ENCODE measurements at regions not wholly inside any gene's neighbourhood (a gene's known extent, or its start where the extent isn't known, plus 50 kb on each side); places are given as distances from the start of the nearest gene placed in this dataset.
"Not testable (repeated sequence)": the region's sequence is repeated elsewhere in the genome, so short reads cannot be mapped to it uniquely, and the experiment has no call there.

GRCh38 chr6:10101551-10102252 lies 313.2 kb downstream of the TFAP2A start:
- no peak for DNase-seq

- DNase-seq, result no peak
Observed at GRCh38 chr6:10099529-10100140, 315.2 kb downstream of the TFAP2A start.

- peak in 1 of 2 experiments; percentile 69 for DNase-seq
Observed at GRCh38 chr6:10098756-10099528, 315.9 kb downstream of the TFAP2A start.

- DNase-seq, result no peak
Observed at GRCh38 chr6:10093282-10093681, 321.6 kb downstream of the TFAP2A start.

DNA sequence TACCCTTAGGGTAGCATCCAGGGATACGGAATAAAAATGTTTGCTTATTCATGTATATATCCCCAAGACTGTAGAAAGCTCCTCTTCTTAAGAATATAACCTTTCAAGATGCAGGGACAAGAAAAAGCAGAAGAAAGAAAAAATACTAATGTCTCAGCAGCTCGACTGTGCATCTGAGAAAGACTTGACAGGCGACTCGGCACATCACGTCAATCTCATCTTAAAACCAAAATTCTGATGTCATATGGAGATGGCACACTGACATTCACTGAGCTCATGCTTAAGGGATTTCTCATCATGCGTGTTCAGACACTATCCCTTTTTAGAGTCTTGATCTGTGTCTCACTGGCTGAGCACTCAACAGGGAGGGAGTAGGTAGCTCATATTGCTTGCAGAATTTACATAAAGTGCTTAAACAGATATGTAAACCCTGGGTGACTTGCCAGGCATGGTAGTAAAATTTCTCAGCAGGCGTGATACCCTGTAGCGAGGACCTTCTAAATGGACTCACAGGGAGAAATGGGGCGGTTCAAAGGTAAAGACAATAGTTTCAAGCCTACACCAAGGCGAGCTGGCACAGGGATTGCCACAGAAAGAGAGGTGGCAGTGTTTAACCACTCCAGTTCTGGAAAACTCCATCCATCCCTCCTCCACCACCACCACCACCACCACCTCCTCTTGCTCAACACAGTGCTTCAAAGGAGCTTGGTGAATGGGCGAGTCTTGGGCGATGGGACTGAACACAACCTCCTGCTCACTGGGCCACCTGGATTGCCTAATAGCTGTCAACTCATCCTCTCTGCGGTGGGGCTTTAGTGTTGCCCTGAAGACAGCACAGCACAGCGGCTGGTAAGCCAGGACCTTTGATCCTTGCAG lies 330.5 kb downstream of the TFAP2A start:
- no peak for DNase-seq

DNA sequence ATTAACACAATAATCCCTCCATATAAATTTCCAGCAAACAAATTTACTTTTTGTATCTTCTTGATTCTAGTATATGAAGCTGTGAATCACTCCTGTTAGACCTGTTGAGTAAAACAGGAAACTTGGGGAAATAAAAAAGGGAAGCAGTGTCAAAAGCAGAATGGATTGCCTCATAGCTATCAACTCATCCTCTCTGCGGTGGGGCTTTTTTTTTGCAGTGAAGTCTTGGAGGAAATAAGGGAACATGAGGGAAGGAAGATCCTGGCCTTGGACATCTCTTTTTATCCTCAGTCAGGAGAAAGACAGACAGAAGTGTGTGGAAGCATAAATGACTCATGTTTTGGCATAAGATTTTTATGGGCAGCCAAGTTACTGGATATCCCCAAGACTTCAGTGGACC lies 332.5 kb downstream of the TFAP2A start:
- DNase-seq, result no peak

DNA sequence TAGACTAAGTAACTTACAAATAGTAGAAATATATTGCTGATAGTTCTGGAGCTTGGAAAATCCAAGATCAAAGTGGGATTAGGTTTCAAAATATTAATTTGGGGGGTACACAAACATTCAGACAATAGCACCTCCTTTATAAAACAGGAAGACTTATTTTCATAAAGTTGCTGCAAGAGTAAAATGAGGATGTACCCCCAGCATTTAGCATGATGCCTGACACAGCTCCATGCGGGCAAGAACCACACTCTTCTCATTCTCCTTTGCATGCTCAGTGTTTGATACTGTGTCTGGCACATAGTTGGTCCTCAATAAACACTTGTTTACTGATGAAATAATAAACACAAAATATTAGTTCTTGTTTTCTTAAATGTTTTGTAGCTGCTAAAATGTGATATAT lies 332.9 kb downstream of the TFAP2A start:
- no peak for DNase-seq

DNA sequence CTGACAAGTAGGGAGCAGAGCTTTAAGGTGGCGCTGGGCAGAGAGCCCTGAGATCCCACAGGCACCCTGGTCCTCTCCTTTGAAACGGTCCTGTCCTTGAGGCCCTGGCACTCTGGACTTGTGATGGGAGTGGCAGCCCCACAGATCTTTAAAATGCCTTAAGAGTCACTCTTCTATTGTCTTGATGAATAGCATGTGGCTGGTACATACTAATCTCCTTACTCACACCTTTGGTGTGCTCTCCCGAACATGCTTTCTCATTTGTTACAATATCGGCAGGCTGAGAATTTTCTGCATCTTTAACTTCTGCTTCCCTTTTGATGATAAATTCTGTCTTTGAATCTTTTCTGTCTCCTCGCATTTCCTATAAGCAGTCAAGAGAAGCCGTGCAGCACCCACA lies 333.8 kb downstream of the TFAP2A start:
- no peak for DNase-seq

DNA sequence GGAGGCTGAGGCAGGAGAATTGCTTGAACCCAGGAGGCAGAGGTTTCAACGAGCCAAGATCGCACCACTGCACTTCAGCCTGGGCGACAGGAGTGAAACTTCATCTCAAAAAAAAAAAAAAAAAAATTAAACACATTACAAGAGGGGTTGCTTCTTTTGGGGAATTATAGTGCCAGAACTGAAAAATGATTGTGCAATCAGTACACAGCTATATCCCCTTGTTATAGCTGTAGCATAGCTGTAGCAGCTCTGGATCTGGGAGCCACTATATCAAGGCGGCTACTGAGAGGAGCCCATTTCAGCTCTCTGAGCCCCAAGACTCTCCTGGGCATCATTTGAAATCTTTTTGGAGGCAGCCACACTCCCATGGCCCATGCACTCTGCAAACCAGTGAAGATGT lies 334.3 kb downstream of the TFAP2A start:
- no peak for DNase-seq

- DNase-seq, result no peak
Observed at GRCh38 chr6:10078581-10078980, 336.3 kb downstream of the TFAP2A start.

- DNase-seq, result not testable (repeated sequence)
Observed at GRCh38 chr6:10074726-10075125, 340.1 kb downstream of the TFAP2A start.

DNA sequence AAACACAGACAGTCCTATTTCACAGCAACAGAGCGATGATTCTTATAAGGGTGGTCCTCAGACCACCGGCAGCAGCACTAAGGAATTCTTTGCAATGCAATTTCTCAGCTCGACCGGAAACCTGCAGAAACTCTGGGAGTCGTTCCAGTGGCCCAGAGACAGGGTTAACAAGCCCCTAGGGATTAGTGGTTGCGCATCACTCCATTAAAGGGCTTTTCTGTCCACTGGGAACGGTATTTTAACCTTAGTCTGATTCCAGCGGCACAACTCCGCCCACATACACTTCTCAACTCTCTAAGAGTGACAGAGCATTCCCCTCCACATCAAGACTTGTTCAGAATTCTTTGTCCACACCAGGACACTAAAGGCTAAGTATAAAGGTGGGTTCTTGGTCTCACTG lies 341.5 kb downstream of the TFAP2A start:
- no peak for DNase-seq

DNA sequence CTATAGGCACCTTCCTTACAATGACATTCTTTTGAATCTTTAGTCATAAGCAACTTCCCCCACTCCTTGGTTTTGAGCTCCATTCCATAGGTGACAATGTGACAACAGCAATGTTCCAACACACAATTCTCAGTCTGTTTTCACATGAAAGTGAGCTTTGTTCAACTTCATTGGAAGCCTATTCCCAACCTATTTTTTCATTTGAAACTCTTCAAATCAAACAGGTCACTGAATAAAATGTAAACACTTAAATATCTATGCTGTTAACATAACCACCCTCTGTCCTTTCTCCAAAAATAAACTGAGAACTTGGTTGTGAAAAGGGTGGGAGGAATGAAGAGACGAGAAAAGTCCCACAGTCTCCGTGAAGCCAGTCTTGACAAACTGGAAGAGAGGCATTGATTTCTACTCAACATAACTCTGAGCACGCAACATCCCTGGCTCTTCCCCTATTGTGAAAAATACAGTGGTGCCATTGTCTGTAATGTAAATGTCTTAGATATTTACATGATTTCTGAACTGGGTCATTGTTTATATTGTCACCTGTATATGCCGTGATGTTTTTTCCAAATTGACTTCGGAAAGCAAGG lies 343.1 kb downstream of the TFAP2A start:
- no peak for DNase-seq

- no peak for DNase-seq
Observed at GRCh38 chr6:10060004-10060403, 354.9 kb downstream of the TFAP2A start.

- DNase-seq, result no peak
Observed at GRCh38 chr6:10054672-10055071, 360.2 kb downstream of the TFAP2A start.

GRCh38 chr6:10051283-10051682 lies 363.6 kb downstream of the TFAP2A start:
- DNase-seq, result no peak

DNA sequence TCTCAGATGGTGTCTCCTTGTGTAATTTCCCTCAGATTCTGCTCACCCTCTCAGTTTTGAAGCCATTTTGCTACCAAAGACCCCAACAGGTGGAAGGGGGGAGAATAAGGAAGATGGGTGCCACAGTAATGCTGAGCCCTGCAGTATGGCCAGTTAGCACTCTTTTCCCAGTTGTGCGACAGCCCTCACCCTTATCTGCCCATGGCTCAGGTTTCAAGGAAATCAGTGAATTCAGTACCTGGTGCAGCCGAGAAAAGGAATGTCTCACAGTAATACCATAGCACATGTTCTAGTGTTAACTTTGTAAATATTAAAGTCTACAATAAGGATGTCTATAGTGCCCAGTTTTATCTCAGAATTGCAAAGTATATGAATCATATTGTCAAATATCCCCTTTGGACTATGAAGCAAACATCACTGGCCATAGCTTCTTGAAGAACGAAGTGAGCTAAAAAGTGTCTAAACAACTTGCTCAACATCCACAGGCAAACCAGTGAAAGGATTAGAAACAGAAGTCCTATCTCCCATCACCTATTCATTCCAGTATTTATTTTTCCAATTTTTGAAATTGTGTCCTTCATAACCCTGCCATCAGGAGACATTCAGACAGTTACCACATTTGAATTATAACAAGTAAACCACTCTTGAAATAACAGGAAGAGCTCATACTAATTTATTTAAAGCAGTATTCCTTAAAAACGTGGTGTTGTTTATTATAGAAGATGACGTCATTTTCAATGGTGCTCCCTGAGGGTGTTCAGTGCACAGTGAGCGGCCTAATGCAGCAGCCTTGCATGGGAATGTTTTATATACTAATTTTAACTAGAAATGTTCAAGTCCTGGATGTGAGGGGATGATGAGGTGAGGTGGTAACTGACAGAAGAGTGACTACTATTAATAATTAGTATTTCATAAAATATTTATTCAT lies 366.2 kb downstream of the TFAP2A start:
- no peak for DNase-seq

GRCh38 chr6:10042280-10042679 lies 372.6 kb downstream of the TFAP2A start:
- no peak for DNase-seq

GRCh38 chr6:10033223-10033829 lies 381.5 kb downstream of the TFAP2A start:
- DNase-seq, result no peak

DNA sequence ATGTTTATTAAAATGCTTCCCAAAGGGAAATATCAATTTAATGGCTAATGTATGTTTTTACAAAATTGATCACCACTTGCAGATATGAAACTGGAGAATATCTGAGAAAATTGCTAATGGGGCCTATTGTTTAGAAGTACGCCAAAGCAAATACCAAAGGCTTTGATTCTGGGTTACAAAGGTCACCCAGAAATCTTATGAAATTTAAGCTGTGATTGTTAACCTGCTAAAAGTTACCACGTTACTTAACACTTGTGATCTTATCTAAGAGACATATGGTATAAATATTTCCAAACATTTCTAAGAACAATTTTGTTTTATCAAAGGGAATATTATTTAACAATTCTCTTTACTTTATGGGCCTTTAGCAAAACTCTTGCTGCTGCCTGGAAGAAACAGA lies 383.3 kb downstream of the TFAP2A start:
- DNase-seq, result no peak

- DNase-seq, result peak in 1 of 2 experiments; percentile 32
Observed at GRCh38 chr6:10030942-10031537, 383.8 kb downstream of the TFAP2A start.
